HepG2 (cell line): ENCODE measurements at regions not wholly inside any gene's neighbourhood (a gene's known extent, or its start where the extent isn't known, plus 50 kb on each side); places are given as distances from the start of the nearest gene placed in this dataset.

Experiments used
- CBX5 ChIP-seq: sonication (generic); formaldehyde crosslinking; IDR thresholded peaks from 2 replicates; pipeline ENCODE4 v1.4.0; 2020; ENCODE audit warnings: missing genetic modification reagents, borderline replicate concordance
- KLF11 ChIP-seq: IDR thresholded peaks from 2 replicates; pipeline ENCODE4 v1.6.1; 2016; ENCODE audit warnings: missing compliant biosample characterization
- ONECUT2 ChIP-seq: sonication (generic); formaldehyde crosslinking; IDR thresholded peaks from 2 replicates; pipeline ENCODE4 v1.4.0; 2020; ENCODE audit warnings: missing genetic modification reagents
- RBM39 ChIP-seq: fragments of 200-400 bp; formaldehyde crosslinking; IDR thresholded peaks from one replicate; pipeline ENCODE4 v1.6.1; 2018; ENCODE audit warnings: antibody characterized with exemption, mild to moderate bottlenecking, low read depth, low read length; ENCODE audit not compliant: poor library complexity, severe bottlenecking
- WIZ ChIP-seq: sonication (generic); formaldehyde crosslinking; IDR thresholded peaks from 2 replicates; pipeline ENCODE4 v1.5.1; 2020; ENCODE audit warnings: mild to moderate bottlenecking, missing genetic modification reagents
- ZSCAN9 ChIP-seq: IDR thresholded peaks from 2 replicates; pipeline ENCODE4 v1.6.1; 2016; ENCODE audit warnings: borderline replicate concordance

DNA sequence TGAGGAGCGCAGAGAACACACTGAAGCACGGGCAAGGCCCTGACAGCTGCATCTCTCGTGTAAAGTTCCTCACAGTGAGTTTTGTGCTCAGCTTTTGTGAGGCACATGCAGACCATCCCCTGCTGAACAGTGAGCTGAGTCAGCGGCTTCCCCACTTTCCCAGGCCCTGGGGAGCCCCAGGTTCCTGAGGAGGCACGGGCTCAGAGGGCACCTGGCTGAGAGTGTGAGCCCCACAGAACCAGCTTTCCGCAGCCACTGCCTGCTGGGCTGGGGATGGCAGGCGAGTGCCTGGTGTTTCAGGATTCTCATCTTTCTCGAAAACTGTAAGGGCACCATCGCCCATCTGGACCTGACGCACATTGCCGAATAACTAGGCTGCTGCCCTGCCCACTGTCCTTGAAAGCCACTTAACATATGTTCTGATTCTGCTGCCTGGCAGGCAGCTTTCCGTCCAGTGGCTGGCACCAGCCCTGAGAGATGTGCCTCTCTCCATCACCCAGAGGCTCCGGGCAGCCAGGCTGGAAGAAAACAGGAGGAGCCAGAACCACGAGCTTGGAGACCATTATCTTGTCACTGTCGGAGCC, 266.7 kb upstream of the FOXF1 start:
- TF ChIP-seq ONECUT2 = no peak
- no peak for TF ChIP-seq CBX5 (CRISPR knock-in tag)
- no peak for TF ChIP-seq KLF11 (CRISPR knock-in tag)
- no peak for TF ChIP-seq RBM39
- TF ChIP-seq WIZ (CRISPR knock-in tag) = no peak
- no peak for TF ChIP-seq ZSCAN9 (CRISPR knock-in tag)
